ENCODE measurements at regions not wholly inside any gene's neighbourhood (a gene's known extent, or its start where the extent isn't known, plus 50 kb on each side); places are given as distances from the start of the nearest gene placed in this dataset.

- H4K20me1 ChIP-seq (ENCODE audit: insufficient read depth) = no peaks in the 10 kb centered on the region
- no peak overlapping the region for H3K27ac ChIP-seq
- no peak overlapping the region for H3K4me2 ChIP-seq
- no peaks in the 10 kb centered on the region for H3K79me2 ChIP-seq (ENCODE audit: insufficient read depth, low read depth)
- H2AFZ ChIP-seq (ENCODE audit: low read depth) = no peak overlapping the region
- H3K4me3 ChIP-seq (IDR thresholded peaks at IDR 0.05; ENCODE audit: insufficient read depth, low read depth, low read length) = no peak overlapping the region
- no peaks in the 10 kb centered on the region for H3K36me3 ChIP-seq (ENCODE audit: insufficient read depth)
- TF ChIP-seq CTCF (conservative IDR thresholded peaks at IDR 0.05; ENCODE audit: low read depth, low read length) = no peak
- no peaks in the 10 kb centered on the region for H3K27me3 ChIP-seq (ENCODE audit: insufficient read depth, low read depth)
- no peak overlapping the region for H3K9ac ChIP-seq
- H3K4me1 ChIP-seq (ENCODE audit: low read depth, poor library complexity, severe bottlenecking) = no peaks in the 10 kb centered on the region
Observed at GRCh38 chr14:34135492-34135891, 184.6 kb upstream of the EGLN3 start.

GRCh38 chr14:34134484-34134883, 183.6 kb upstream of the EGLN3 start:
- Histone ChIP-seq H3K79me2 (ENCODE audit: insufficient read depth, low read depth) (no peaks in the 10 kb centered on the region), H3K4me1 (ENCODE audit: low read depth, poor library complexity, severe bottlenecking) (no peaks in the 10 kb centered on the region), H2AFZ (ENCODE audit: low read depth) (no peak overlapping the region), H3K27ac (no peak overlapping the region), H3K9ac (no peak overlapping the region), H3K4me2 (no peak overlapping the region), H3K4me3 (IDR thresholded peaks at IDR 0.05; ENCODE audit: insufficient read depth, low read depth, low read length) (no peak overlapping the region), H3K36me3 (ENCODE audit: insufficient read depth) (no peaks in the 10 kb centered on the region), H4K20me1 (ENCODE audit: insufficient read depth) (no peaks in the 10 kb centered on the region), H3K27me3 (ENCODE audit: insufficient read depth, low read depth) (no peaks in the 10 kb centered on the region)
- TF ChIP-seq CTCF (conservative IDR thresholded peaks at IDR 0.05; ENCODE audit: low read depth, low read length) = no peak

- no peak overlapping the region for H3K4me3 ChIP-seq (IDR thresholded peaks at IDR 0.05; ENCODE audit: insufficient read depth, low read depth, low read length)
- no peak overlapping the region for H2AFZ ChIP-seq (ENCODE audit: low read depth)
- H3K9ac ChIP-seq = no peak overlapping the region
- H3K79me2 ChIP-seq (ENCODE audit: insufficient read depth, low read depth) = no peaks in the 10 kb centered on the region
- H3K27ac ChIP-seq = no peak overlapping the region
- H3K36me3 ChIP-seq (ENCODE audit: insufficient read depth) = no peaks in the 10 kb centered on the region
- no peaks in the 10 kb centered on the region for H4K20me1 ChIP-seq (ENCODE audit: insufficient read depth)
- TF ChIP-seq CTCF (conservative IDR thresholded peaks at IDR 0.05; ENCODE audit: low read depth, low read length) = no peak
- no peaks in the 10 kb centered on the region for H3K4me1 ChIP-seq (ENCODE audit: low read depth, poor library complexity, severe bottlenecking)
- H3K4me2 ChIP-seq = no peak overlapping the region
- H3K27me3 ChIP-seq (ENCODE audit: insufficient read depth, low read depth) = no peaks in the 10 kb centered on the region
Observed at GRCh38 chr14:34129927-34130552, 179.2 kb upstream of the EGLN3 start.

GRCh38 chr14:34128665-34129064, 177.8 kb upstream of the EGLN3 start:
- no peak overlapping the region for H2AFZ ChIP-seq (ENCODE audit: low read depth)
- H3K4me1 ChIP-seq (ENCODE audit: low read depth, poor library complexity, severe bottlenecking) = no peaks in the 10 kb centered on the region
- H3K79me2 ChIP-seq (ENCODE audit: insufficient read depth, low read depth) = no peaks in the 10 kb centered on the region
- H3K36me3 ChIP-seq (ENCODE audit: insufficient read depth) = no peaks in the 10 kb centered on the region
- no peak for TF ChIP-seq CTCF (conservative IDR thresholded peaks at IDR 0.05; ENCODE audit: low read depth, low read length)
- H3K4me2 ChIP-seq = no peak overlapping the region
- H3K4me3 ChIP-seq (IDR thresholded peaks at IDR 0.05; ENCODE audit: insufficient read depth, low read depth, low read length) = no peak overlapping the region
- no peak overlapping the region for H3K9ac ChIP-seq
- no peaks in the 10 kb centered on the region for H3K27me3 ChIP-seq (ENCODE audit: insufficient read depth, low read depth)
- H4K20me1 ChIP-seq (ENCODE audit: insufficient read depth) = no peaks in the 10 kb centered on the region
- no peak overlapping the region for H3K27ac ChIP-seq

Data from KMS-11 (cell line).